ENCODE measurements at regions not wholly inside any gene's neighbourhood (a gene's known extent, or its start where the extent isn't known, plus 50 kb on each side); places are given as distances from the start of the nearest gene placed in this dataset.
A peak's percentile ranks its signal among the peaks of the same experiment; 100 is the strongest.

- no peak for DNase-seq (ENCODE audit: low spot score in 2 of 2)
- TF ChIP-seq EP300 (IDR thresholded peaks at IDR 0.05) = no peak
- no peak for TF ChIP-seq CTCF (IDR thresholded peaks at IDR 0.05)
- no peak for TF ChIP-seq POLR2A (IDR thresholded peaks at IDR 0.05)
- Histone ChIP-seq H3K9me3 (no peaks in the 10 kb centered on the region), H3K27me3 (no peaks in the 10 kb centered on the region), H3K4me1 (no peaks in the 10 kb centered on the region), H3K36me3 (no peaks in the 10 kb centered on the region), H3K27ac (no peak overlapping the region), H3K4me3 (no peak overlapping the region)
- 59 to 69% methylated on average over 4 of the region's 4 CpGs for WGBS, 2 donors
These were observed 91.3 kb upstream of the PRKG1 start for GRCh38 chr10:50982989-50983388.

GRCh38 chr10:50987934-50988333, 86.4 kb upstream of the PRKG1 start:
- TF ChIP-seq CTCF (IDR thresholded peaks at IDR 0.05) = no peak
- TF ChIP-seq EP300 (IDR thresholded peaks at IDR 0.05) = no peak
- TF ChIP-seq POLR2A (IDR thresholded peaks at IDR 0.05) = no peak
- Histone ChIP-seq H3K27me3 (peaks cover 0 to 22% of the 10 kb centered on the region in 2 donors), H3K9me3 (no peaks in the 10 kb centered on the region), H3K4me3 (no peak overlapping the region), H3K4me1 (peaks cover 0 to 20% (median 3%) of the 10 kb centered on the region in 4 donors), H3K27ac (no peak overlapping the region), H3K36me3 (no peaks in the 10 kb centered on the region)
- WGBS, 2 donors = 96 to 97% methylated on average over 2 of the region's 2 CpGs
- DNase-seq (ENCODE audit: low spot score in 2 of 2) = no peak

- no peaks in the 10 kb centered on the region for H3K36me3 ChIP-seq
- H3K4me1 ChIP-seq = peaks cover 0 to 26% (median 5%) of the 10 kb centered on the region in 4 donors
- no peak overlapping the region for H3K27ac ChIP-seq
- no peak for TF ChIP-seq POLR2A (IDR thresholded peaks at IDR 0.05)
- peak in 4 of 5 experiments; percentile 15 to 32 (median 25) for TF ChIP-seq CTCF (IDR thresholded peaks at IDR 0.05)
- H3K27me3 ChIP-seq = peaks cover 0 to 28% of the 10 kb centered on the region in 2 donors
- no peak overlapping the region for H3K4me3 ChIP-seq
- no peaks in the 10 kb centered on the region for H3K9me3 ChIP-seq
- no peak for DNase-seq (ENCODE audit: low spot score in 2 of 2)
- WGBS, 2 donors = 45% methylated on average over 4 of the region's 4 CpGs
These were observed 85.5 kb upstream of the PRKG1 start for GRCh38 chr10:50988792-50989191.

- H3K4me3 ChIP-seq = peak overlapping the region; percentile 46 to 60 (median 54)
- DNase-seq (ENCODE audit: low spot score in 2 of 2) = no peak
- WGBS, 2 donors = 3 to 4% methylated on average over 44 to 48 of the region's 49 CpGs
- peaks cover 0 to 28% of the 10 kb centered on the region in 2 donors for H3K27me3 ChIP-seq
- peaks cover 0 to 26% (median 5%) of the 10 kb centered on the region in 4 donors for H3K4me1 ChIP-seq
- no peaks in the 10 kb centered on the region for H3K36me3 ChIP-seq
- peak overlapping the region; percentile 23 to 87 (median 74) for H3K27ac ChIP-seq
- no peak for TF ChIP-seq CTCF (IDR thresholded peaks at IDR 0.05)
- no peak for TF ChIP-seq EP300 (IDR thresholded peaks at IDR 0.05)
- no peak for TF ChIP-seq POLR2A (IDR thresholded peaks at IDR 0.05)
- no peaks in the 10 kb centered on the region for H3K9me3 ChIP-seq
These were observed 83.5 kb upstream of the PRKG1 start for GRCh38 chr10:50990568-50991455.

Data from tibial nerve (tissue), 4 donors.